DOHH2 (cell line): ENCODE measurements at regions not wholly inside any gene's neighbourhood (a gene's known extent, or its start where the extent isn't known, plus 50 kb on each side); places are given as distances from the start of the nearest gene placed in this dataset.

Experiments
- CTCF ChIP-seq: fragments of 200-600 bp; sonication (generic); IDR thresholded peaks from one replicate; pipeline ENCODE4 v1.5.1; 2014; ENCODE audit warnings: antibody characterized with exemption, mild to moderate bottlenecking, low read depth, low read length; ENCODE audit not compliant: poor library complexity, severe bottlenecking
- EZH2phosphoT487 ChIP-seq: fragments of 200-600 bp; sonication (generic); IDR thresholded peaks from 2 replicates; pipeline ENCODE4 v1.6.1; 2017; ENCODE audit warnings: borderline replicate concordance, mild to moderate bottlenecking, antibody characterized with exemption, low read length, moderate library complexity, mixed read lengths

DNA sequence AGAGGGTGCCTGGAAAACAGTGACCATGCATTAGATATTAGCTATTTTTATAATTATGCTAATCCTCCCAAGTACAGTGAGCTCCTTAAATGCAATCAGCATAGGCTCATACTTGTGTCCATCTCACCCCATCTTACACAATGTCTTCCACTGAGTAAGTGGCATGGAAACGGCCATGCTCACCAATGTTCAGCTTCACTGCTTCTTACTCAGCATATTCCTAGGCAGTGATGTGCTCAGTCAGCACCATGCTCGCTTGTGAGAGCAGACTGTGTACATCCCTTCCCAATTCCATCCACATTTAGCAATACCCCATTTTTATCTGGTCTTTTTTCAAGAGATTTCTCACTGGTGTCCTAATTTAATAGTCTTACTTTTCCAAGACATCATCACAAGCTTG lies 454.8 kb upstream of the SOX9 start:
- no peak for TF ChIP-seq CTCF
- TF ChIP-seq EZH2phosphoT487, result no peak
